ENCODE measurements at regions not wholly inside any gene's neighbourhood (a gene's known extent, or its start where the extent isn't known, plus 50 kb on each side); places are given as distances from the start of the nearest gene placed in this dataset.

DNA sequence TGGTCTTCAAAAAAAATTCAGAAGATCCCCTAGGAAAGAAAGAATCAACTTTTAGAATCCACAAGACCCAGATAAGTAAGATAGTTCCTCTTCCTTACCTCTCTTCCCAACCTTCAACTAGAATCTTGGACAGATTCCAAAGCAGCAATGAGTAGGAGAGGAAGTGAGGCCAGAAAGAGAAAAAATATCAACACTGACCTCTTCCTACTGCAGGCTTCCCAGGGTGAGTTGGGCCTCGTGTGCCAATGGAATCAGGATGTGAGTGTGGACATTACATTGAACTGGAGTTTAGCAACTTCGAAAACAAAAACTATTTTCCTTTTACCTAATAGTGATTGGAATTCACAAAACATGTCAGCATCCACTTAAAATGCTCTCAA, 102.5 kb upstream of the PIEZO2 start:
- H3K9me3 ChIP-seq (ENCODE audit: control insufficient read depth in 1 of 2, insufficient read depth in 1 of 2, low read depth in 1 of 2, low read length in 2 of 2): no peaks in the 10 kb centered on the region
- BruUV-seq (replicated peaks): no TSS peak
- ATAC-seq (no peak), DNase-seq (ENCODE audit: low read depth, low spot score) (no peak)
- H3K36me3 ChIP-seq (ENCODE audit: control insufficient read depth in 1 of 2, insufficient read depth in 2 of 2, low read length in 2 of 2): no peaks in the 10 kb centered on the region
- no peak overlapping the region for H2AFZ ChIP-seq (ENCODE audit: low read depth, low read length, poor library complexity, severe bottlenecking)
- ChIA-PET RAD21 (ENCODE audit: low non-redundant PET in 1 of 2, low total read pairs in 2 of 2, uncharacterized antibody in 2 of 2, unreplicated experiment in 2 of 2) (no interaction called here), POLR2A (no interaction called here), CTCF (no interaction called here)
- no peak overlapping the region for H3K4me2 ChIP-seq (ENCODE audit: low read length)
- no peak overlapping the region for H3K9ac ChIP-seq (ENCODE audit: low read length)
- no peaks in the 10 kb centered on the region for H3K79me2 ChIP-seq (ENCODE audit: insufficient read depth, low read length)
- H3K4me1 ChIP-seq (ENCODE audit: control insufficient read depth in 1 of 2, insufficient read depth in 2 of 2, low read length in 2 of 2): no peaks in the 10 kb centered on the region
- no peaks in the 10 kb centered on the region for H4K20me1 ChIP-seq (ENCODE audit: insufficient read depth)
- peaks cover 7% of the 10 kb centered on the region; the same call in 1 of the 2 replicates for H3K27me3 ChIP-seq (ENCODE audit: insufficient read depth, low read length)
- intact Hi-C loops (cut with micrococcal nuclease): no loop called here
- no peak overlapping the region for H3K27ac ChIP-seq (ENCODE audit: low read depth, low read length)
- TF ChIP-seq, protein P1, sequence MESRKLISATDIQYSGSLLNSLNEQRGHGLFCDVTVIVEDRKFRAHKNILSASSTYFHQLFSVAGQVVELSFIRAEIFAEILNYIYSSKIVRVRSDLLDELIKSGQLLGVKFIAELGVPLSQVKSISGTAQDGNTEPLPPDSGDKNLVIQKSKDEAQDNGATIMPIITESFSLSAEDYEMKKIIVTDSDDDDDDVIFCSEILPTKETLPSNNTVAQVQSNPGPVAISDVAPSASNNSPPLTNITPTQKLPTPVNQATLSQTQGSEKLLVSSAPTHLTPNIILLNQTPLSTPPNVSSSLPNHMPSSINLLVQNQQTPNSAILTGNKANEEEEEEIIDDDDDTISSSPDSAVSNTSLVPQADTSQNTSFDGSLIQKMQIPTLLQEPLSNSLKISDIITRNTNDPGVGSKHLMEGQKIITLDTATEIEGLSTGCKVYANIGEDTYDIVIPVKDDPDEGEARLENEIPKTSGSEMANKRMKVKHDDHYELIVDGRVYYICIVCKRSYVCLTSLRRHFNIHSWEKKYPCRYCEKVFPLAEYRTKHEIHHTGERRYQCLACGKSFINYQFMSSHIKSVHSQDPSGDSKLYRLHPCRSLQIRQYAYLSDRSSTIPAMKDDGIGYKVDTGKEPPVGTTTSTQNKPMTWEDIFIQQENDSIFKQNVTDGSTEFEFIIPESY (IDR thresholded peaks at IDR 0.05; ENCODE audit: extremely low read depth, insufficient replicate concordance, low read length): no peak
- no peak for TF ChIP-seq SRF (IDR thresholded peaks at IDR 0.05; ENCODE audit: low read depth)
- no peak for TF ChIP-seq SP1 (IDR thresholded peaks at IDR 0.05; ENCODE audit: low read depth)
- TF ChIP-seq YY1 (IDR thresholded peaks at IDR 0.05; ENCODE audit: extremely low read depth, insufficient replicate concordance, low read depth, low read length): no peak
- TF ChIP-seq, protein P2, sequence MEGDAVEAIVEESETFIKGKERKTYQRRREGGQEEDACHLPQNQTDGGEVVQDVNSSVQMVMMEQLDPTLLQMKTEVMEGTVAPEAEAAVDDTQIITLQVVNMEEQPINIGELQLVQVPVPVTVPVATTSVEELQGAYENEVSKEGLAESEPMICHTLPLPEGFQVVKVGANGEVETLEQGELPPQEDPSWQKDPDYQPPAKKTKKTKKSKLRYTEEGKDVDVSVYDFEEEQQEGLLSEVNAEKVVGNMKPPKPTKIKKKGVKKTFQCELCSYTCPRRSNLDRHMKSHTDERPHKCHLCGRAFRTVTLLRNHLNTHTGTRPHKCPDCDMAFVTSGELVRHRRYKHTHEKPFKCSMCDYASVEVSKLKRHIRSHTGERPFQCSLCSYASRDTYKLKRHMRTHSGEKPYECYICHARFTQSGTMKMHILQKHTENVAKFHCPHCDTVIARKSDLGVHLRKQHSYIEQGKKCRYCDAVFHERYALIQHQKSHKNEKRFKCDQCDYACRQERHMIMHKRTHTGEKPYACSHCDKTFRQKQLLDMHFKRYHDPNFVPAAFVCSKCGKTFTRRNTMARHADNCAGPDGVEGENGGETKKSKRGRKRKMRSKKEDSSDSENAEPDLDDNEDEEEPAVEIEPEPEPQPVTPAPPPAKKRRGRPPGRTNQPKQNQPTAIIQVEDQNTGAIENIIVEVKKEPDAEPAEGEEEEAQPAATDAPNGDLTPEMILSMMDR (IDR thresholded peaks at IDR 0.05 in 2 of 3, conservative IDR thresholded peaks at IDR 0.05 in 1 of 3; ENCODE audit: borderline replicate concordance in 1 of 3, insufficient read depth in 1 of 3, low read depth in 2 of 3, low read length in 2 of 3): no peak
- H3K9me2 ChIP-seq (ENCODE audit: insufficient read depth): no peaks in the 10 kb centered on the region
- no peak overlapping the region for H3K4me3 ChIP-seq (replicated peaks in 1 of 2; ENCODE audit: low read depth in 1 of 2, low read length in 2 of 2)

All from HCT116 (cell line).